EL (cell line): ENCODE measurements at regions not wholly inside any gene's neighbourhood (a gene's known extent, or its start where the extent isn't known, plus 50 kb on each side); places are given as distances from the start of the nearest gene placed in this dataset.

Source experiments
- DNase-seq: peaks from one replicate; pipeline ENCODE4 v3.0.0-alpha.2; 2016

DNA sequence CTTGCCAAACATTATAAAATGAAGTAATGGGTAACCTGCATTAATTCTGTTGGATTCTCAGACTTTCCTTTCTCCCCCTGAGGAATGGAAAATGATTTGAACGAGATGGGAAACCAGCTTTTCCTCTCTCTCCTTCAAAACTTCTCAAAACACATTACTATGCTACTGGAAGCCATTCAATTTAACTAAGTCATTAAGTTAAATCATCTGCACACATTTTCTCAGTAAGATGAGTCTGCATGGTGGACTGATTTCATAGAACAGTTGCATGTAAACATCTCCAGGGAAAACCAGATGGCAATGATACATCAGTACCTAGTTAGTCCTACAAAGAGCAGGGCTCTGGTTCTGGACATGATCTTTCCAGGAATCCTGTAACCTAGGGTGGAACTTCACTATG lies 59.9 kb downstream of the BMP4 start:
- no peak for DNase-seq

DNA sequence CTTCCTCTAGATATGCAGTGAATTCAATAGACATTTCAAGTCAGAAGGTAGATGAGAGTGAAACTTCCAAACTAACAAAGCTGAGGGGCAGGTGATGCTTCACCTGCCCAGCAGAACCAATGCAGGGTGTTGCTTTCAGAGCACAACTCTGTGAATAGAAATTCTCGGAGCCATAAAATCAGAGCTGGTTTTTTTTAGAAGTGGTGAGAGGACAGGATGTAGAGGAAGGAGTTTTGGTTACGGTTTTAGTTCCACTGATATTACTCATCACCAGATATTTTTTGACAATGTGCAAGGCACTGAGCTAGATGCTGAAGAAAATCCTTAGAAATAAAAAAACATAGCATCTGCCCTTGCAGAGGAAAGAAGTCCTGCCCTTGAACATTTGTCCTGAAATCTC lies 62.2 kb downstream of the BMP4 start:
- peak; percentile 85 for DNase-seq

DNA sequence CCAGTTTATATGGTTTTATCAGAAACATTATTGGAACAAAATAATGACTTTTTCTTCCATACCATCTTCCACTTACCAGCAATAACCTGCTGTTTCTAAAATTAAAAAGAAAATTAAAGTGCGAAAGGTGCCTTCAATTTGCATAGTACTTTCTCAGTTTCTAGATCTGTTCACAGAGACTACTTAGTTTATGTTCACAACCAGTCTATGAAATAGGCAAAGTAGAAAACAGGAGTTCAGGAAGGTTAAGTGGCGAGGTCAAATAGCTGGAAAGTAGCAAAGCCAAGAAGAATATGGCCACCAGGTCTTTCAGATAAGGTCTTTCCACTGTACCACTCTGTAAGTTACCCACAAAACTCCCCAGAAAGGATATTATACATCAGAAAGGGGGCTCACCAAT lies 63.3 kb downstream of the BMP4 start:
- DNase-seq: no peak

GRCh38 chr14:53890611-53891101 lies 66.0 kb downstream of the BMP4 start:
- peak; percentile 51 for DNase-seq

DNA sequence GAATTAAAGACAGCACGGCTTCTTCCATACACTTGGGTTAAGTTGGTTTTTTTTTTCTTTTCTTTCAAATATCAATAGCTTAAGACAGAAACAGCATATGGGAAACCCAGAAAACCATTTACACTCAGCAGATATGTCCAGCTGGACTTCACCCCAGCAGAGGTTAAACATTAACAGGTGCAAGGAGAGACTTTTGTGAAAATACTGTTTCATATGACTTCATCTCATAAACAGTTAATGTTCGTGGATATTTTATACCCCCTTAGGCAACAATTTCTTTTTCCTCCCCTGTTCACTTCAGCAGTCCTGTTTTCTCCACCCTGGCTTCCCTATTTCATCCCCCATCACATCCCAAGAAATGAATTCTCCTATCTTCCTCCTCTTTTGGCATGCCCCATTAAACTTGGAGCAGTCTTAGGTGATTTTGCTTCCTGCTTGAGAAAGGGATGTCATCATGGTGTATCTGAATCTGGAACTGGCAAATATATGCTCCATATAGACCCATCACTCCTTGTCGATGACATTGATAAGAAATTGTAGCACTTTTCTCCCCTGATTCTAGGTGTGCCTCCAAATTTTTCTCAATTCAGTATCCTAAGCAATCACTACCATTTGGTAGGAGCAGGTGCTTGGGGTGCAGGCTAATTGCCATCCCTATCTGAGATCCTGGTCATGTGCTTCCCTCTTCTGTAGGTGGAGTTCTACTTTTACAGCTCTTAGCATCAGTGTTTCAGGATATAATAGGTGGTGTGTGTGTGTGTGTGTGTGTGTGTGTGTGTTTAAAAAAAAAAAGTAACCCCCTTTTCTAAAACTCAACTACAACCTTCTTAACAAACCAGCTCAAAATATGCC lies 67.9 kb downstream of the BMP4 start:
- no peak for DNase-seq

- no peak for DNase-seq
These were observed 71.4 kb downstream of the BMP4 start for GRCh38 chr14:53885136-53885640.

GRCh38 chr14:53884601-53885000 lies 72.0 kb downstream of the BMP4 start:
- DNase-seq: no peak

GRCh38 chr14:53883739-53884138 lies 72.9 kb downstream of the BMP4 start:
- DNase-seq: no peak

DNA sequence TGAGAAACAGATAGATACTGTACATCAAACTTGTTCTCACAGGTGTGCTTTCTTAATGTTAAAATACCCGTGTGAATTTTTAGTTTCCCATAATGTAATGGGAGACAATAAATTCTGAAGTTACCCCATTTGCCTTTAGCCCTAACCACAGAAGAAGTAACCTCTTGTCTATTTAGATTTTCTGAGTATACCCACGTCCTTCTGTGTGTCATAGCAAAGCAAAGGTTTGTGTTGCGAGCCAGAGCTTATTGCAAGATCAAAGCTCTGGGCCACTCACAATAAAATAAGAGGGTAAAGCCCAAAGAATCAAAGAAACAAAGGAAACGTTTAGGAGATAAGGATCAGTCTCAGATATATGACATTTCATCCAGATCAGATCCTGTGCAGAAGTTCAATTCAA lies 73.9 kb downstream of the BMP4 start:
- DNase-seq: no peak

- no peak for DNase-seq
These were observed 74.7 kb downstream of the BMP4 start for GRCh38 chr14:53881921-53882320.

- DNase-seq: peak; percentile 73
These were observed 75.3 kb downstream of the BMP4 start for GRCh38 chr14:53881161-53881871.

- DNase-seq: peak; percentile 26
These were observed 75.9 kb downstream of the BMP4 start for GRCh38 chr14:53880761-53881160.

DNA sequence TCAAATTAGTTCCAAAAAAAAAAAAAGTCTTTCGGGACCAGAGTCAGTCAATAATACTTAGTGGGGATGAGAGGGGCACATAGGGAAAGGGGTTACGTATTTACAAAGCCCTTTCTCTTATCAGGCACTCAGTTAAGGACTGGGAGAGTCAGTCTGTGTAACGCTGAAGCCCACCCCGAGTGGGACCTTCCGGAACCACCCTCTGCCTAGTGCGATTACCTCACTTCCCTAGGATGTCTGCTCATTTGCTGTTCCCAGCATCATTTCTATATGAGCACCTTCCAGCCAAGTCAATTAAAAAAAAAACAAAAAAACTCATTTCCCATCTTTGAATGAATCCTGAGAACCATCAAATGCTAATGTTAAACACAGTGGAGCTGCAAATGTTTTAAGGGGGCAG lies 76.9 kb downstream of the BMP4 start:
- DNase-seq: no peak

- no peak for DNase-seq
These were observed 77.5 kb downstream of the BMP4 start for GRCh38 chr14:53879022-53879686.

- no peak for DNase-seq
These were observed 81.2 kb downstream of the BMP4 start for GRCh38 chr14:53875324-53875897.

DNA sequence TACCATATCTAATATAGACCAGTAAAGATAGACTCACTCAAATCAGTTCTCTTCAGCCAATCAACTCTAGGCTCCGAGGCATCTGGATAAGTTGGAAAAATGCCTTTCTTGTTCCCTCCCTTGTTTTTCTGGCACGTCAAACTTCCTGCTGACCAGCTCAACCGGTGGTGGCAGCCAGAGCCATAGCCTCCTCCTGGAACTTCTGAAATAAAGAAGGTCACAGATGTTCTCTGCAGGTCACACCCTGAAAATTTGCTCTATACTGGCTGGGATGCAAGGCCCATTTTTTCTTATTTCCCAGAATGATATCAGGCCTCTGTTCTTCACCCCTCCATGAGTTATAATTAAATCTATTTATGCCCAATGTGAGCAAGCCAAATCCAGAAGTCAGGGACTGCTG lies 81.9 kb downstream of the BMP4 start:
- no peak for DNase-seq

- DNase-seq: no peak
These were observed 83.9 kb downstream of the BMP4 start for GRCh38 chr14:53872681-53873089.

DNA sequence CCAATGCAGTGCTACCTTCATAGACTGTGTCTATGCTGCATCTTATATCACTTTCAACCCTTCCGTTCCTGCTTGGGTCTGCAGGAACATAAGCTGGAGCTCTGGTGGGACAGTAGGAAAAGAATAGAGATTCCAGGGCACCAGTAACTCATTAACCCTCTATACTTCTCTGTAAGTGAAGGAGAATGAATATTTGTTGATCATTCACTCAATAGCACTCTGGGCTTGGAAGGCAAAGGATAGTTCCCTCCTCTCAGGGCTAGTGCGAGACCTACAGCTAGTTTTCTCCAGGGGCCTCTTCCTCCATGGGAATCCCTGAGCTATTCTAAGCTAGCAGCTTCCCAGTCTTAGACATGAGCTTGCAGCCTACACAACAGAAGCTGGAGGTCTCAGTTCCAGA lies 84.7 kb downstream of the BMP4 start:
- no peak for DNase-seq

GRCh38 chr14:53871011-53871410 lies 85.6 kb downstream of the BMP4 start:
- no peak for DNase-seq

DNA sequence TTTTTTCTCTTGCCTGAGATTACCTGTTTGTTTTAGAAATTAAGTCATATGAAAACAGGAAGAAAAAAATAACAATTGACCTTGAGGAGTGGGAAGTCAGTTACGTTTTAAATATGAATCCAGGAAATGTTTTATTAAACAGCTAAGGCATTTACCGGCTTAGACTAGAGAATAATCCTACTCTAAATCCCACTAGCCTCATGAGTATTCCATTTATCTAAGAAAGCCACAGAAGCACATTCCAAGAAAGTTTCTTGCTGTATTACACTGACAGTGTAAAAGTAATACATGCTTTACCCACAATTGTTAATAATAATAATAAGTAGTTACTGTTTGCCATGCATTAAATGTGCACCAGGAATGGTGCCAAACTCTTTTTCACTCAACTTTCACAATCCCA lies 90.9 kb downstream of the BMP4 start:
- DNase-seq: no peak

- no peak for DNase-seq
These were observed 94.8 kb downstream of the BMP4 start for GRCh38 chr14:53861781-53862180.

- DNase-seq: no peak
These were observed 98.3 kb downstream of the BMP4 start for GRCh38 chr14:53858345-53858684.

DNA sequence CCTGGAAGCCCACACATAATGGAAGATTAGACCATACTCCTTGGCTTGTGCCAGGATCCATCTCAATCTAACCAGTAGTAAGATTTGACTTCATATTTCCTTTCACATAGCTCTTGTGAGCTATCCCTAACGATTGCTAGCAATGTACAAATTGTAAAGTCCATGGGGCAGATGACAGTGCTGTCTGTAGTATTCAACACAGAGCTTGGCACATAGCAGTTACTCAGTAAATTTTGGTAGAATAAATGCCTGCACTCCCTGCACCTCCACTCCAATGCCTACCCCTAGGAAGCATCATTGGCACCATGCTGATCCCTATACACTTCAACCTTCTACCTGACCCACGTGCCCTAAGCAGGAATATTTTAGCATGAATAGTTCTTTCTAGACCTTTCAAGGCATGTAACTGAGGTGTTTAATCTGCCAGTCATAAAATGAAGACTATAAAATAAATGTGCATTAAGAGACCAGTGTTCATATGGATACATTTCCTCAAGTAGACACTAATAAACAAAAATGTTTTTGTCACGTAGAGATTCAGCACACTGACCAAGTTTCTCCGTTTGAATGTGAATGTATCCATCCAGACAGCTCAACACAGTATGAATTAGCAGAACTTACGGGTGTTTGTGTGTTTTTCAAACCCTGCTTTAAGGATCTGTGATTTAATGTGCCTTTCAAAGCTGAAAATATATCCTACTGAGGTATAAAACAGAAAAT lies 98.8 kb downstream of the BMP4 start:
- no peak for DNase-seq
